PC-3 (cell line): ENCODE measurements at regions not wholly inside any gene's neighbourhood (a gene's known extent, or its start where the extent isn't known, plus 50 kb on each side); places are given as distances from the start of the nearest gene placed in this dataset.

Experiments
- ATAC-seq: fragments of 200-7000 bp; cut with Tn5 transposase; 2 replicates; pipeline ENCODE4 v1.9.1; 2020; ENCODE audit warnings: mild to moderate bottlenecking, moderate library complexity
- BruUV-seq: library from RNA; stranded (reverse); fragments of 400-500 nt; replicated peaks from 2 replicates; lab custom pipeline; 2021; lab: Mats Ljungman, UMichigan
- CTCF ChIA-PET: fragments of 300-600 bp; sonication (Branson Sonifier 250); formaldehyde crosslinking; loops from one replicate; lab custom pipeline; 2022; ENCODE audit warnings: antibody characterized with exemption; lab: Charles Lee
- POLR2A ChIA-PET: fragments of 300-600 bp; sonication (Branson Sonifier 250); formaldehyde crosslinking; loops from one replicate; lab custom pipeline; 2022; ENCODE audit warnings: antibody characterized with exemption; ENCODE audit not compliant: unreplicated experiment; lab: Charles Lee
- DNase-seq: peaks from one replicate; pipeline ENCODE4 v3.0.0-alpha.2; 2015
- H2AFZ ChIP-seq: fragments of 300-600 bp; sonication (generic); 2 replicates; pipeline ENCODE4 v1.6.0; 2016; ENCODE audit warnings: antibody characterized with exemption, low read length
- H3F3A ChIP-seq: fragments of 300-600 bp; sonication (generic); one replicate; pipeline ENCODE4 v1.6.0; 2017; ENCODE audit warnings: antibody characterized with exemption, low read length, control low read depth, mild to moderate bottlenecking; ENCODE audit not compliant: unreplicated experiment
- H3K27ac ChIP-seq: fragments of 300-600 bp; sonication (generic); 2 replicates; pipeline ENCODE4 v1.5.1; 2016; ENCODE audit warnings: mild to moderate bottlenecking, low read length
- H3K27me3 ChIP-seq: fragments of 300-600 bp; sonication (generic); 2 replicates; pipeline ENCODE4 v1.6.1; 2016; ENCODE audit warnings: low read length, mixed read lengths
- H3K36me3 ChIP-seq: fragments of 300-600 bp; sonication (generic); 2 replicates; pipeline ENCODE4 v1.6.1; 2016; ENCODE audit warnings: low read depth, mixed run types, low read length, mixed read lengths
- H3K4me1 ChIP-seq: fragments of 300-600 bp; sonication (generic); 2 replicates; pipeline ENCODE4 v1.5.1; 2016; ENCODE audit warnings: low read length; ENCODE audit not compliant: insufficient read depth
- H3K4me2 ChIP-seq: fragments of 300-600 bp; sonication (generic); 2 replicates; pipeline ENCODE4 v1.6.0; 2016; ENCODE audit warnings: low read length
- H3K4me3 ChIP-seq: fragments of 300-600 bp; sonication (generic); 2 replicates; pipeline ENCODE4 v1.5.1; 2016; ENCODE audit warnings: mild to moderate bottlenecking, low read length, mixed read lengths
- H3K79me2 ChIP-seq: fragments of 300-600 bp; sonication (generic); 2 replicates; pipeline ENCODE4 v1.6.1; 2017; ENCODE audit warnings: low read length, mixed read lengths
- H3K9ac ChIP-seq: fragments of 300-600 bp; sonication (generic); 2 replicates; pipeline ENCODE4 v1.6.0; 2016; ENCODE audit warnings: mild to moderate bottlenecking, low read length
- H3K9me2 ChIP-seq: fragments of 300-600 bp; sonication (generic); replicated peaks from 2 replicates; pipeline ENCODE4 v1.6.1; 2016; ENCODE audit warnings: mixed run types, low read length, mixed read lengths
- H3K9me3 ChIP-seq: fragments of 300-600 bp; sonication (generic); 2 replicates; pipeline ENCODE4 v1.6.1; 2016; ENCODE audit warnings: low read length, mixed read lengths
- H4K20me1 ChIP-seq: fragments of 300-600 bp; sonication (generic); 2 replicates; pipeline ENCODE4 v1.6.1; 2016; ENCODE audit warnings: low read length, mixed read lengths
- CTCF ChIP-seq: fragments of 300-600 bp; sonication (generic); conservative IDR thresholded peaks from 2 replicates; pipeline ENCODE4 v1.5.1; 2017; ENCODE audit warnings: antibody characterized with exemption, low read depth, mild to moderate bottlenecking, low read length
- EZH2 ChIP-seq: fragments of 300-600 bp; sonication (generic); IDR thresholded peaks from one replicate; pipeline ENCODE4 v1.6.1; 2017; ENCODE audit warnings: antibody characterized with exemption, mild to moderate bottlenecking, low read length; ENCODE audit not compliant: unreplicated experiment
- EZH2phosphoT487 ChIP-seq: fragments of 300-600 bp; sonication (generic); IDR thresholded peaks from 2 replicates; pipeline ENCODE4 v1.6.1; 2018; ENCODE audit warnings: mild to moderate bottlenecking, antibody characterized with exemption, low read length, borderline replicate concordance
- intact Hi-C: fragments of 100-400 bp; cut with micrococcal nuclease; formaldehyde crosslinking; loops from 2 replicates; pipeline ENCODE4 v1.9.0; 2023

GRCh38 chr12:88329833-88330232, 187.7 kb downstream of the TMTC3 start:
- Histone ChIP-seq H3K9me2 (no peaks in the 10 kb centered on the region), H4K20me1 (no peaks in the 10 kb centered on the region), H3K27ac (no peak overlapping the region), H3K4me1 (peaks cover 29% of the 10 kb centered on the region), H3K4me2 (no peak overlapping the region), H3K79me2 (no peaks in the 10 kb centered on the region), H2AFZ (no peak overlapping the region), H3K9ac (no peak overlapping the region), H3K9me3 (no peaks in the 10 kb centered on the region), H3F3A (no peaks in the 10 kb centered on the region), H3K36me3 (no peaks in the 10 kb centered on the region), H3K27me3 (no peaks in the 10 kb centered on the region), H3K4me3 (no peak overlapping the region)
- intact Hi-C loops: no loop called here
- TF ChIP-seq EZH2phosphoT487: no peak
- no peak for TF ChIP-seq CTCF
- TF ChIP-seq EZH2: no peak
- no peak for ATAC-seq
- ChIA-PET CTCF (no interaction called here), POLR2A (no interaction called here)
- DNase-seq: no peak
- BruUV-seq: no TSS peak

GRCh38 chr12:88334271-88334670, 192.2 kb downstream of the TMTC3 start:
- peaks cover 23% of the 10 kb centered on the region for H3K4me1 ChIP-seq
- peak overlapping the region; percentile 57 for H3K9ac ChIP-seq
- intact Hi-C loops: no loop called here
- H4K20me1 ChIP-seq: no peaks in the 10 kb centered on the region
- no TSS peak for BruUV-seq
- H3F3A ChIP-seq: no peaks in the 10 kb centered on the region
- no peaks in the 10 kb centered on the region for H3K27me3 ChIP-seq
- peak; percentile 98 for ATAC-seq
- peak overlapping the region; percentile 83 for H3K27ac ChIP-seq
- DNase-seq: peak; percentile 82
- no peak for TF ChIP-seq EZH2phosphoT487
- no peak for TF ChIP-seq CTCF
- no peak for TF ChIP-seq EZH2
- H3K4me3 ChIP-seq: peak overlapping the region; percentile 36; the same call in 1 of the 2 replicates
- H3K79me2 ChIP-seq: no peaks in the 10 kb centered on the region
- H3K9me2 ChIP-seq: no peaks in the 10 kb centered on the region
- H3K4me2 ChIP-seq: peak overlapping the region; percentile 74
- ChIA-PET POLR2A (interaction anchor here (0.6 kb wide), 1 partner anchor 1019 kb away, joined by 4 read pairs; no protein-coding TSS in a partner anchor), CTCF (interaction anchor here (1.4 kb wide), 1 partner anchor 9 kb away, joined by 3 read pairs; no protein-coding TSS in a partner anchor)
- peak overlapping the region; percentile 46 for H2AFZ ChIP-seq
- H3K9me3 ChIP-seq: no peaks in the 10 kb centered on the region
- H3K36me3 ChIP-seq: no peaks in the 10 kb centered on the region

GRCh38 chr12:88336076-88336739, 194.1 kb downstream of the TMTC3 start:
- Histone ChIP-seq H3K27ac (no peak overlapping the region), H3F3A (no peaks in the 10 kb centered on the region), H2AFZ (no peak overlapping the region), H3K27me3 (no peaks in the 10 kb centered on the region), H3K9me3 (no peaks in the 10 kb centered on the region), H4K20me1 (no peaks in the 10 kb centered on the region), H3K4me1 (peaks cover 23% of the 10 kb centered on the region), H3K9ac (no peak overlapping the region), H3K36me3 (no peaks in the 10 kb centered on the region), H3K4me2 (no peak overlapping the region), H3K4me3 (no peak overlapping the region), H3K9me2 (no peaks in the 10 kb centered on the region), H3K79me2 (no peaks in the 10 kb centered on the region)
- TF ChIP-seq EZH2phosphoT487 (no peak), CTCF (no peak), EZH2 (no peak)
- no TSS peak for BruUV-seq
- ATAC-seq (no peak), DNase-seq (no peak)
- intact Hi-C loops: no loop called here
- ChIA-PET POLR2A (no interaction called here), CTCF (no interaction called here)
